ENCODE measurements at regions not wholly inside any gene's neighbourhood (a gene's known extent, or its start where the extent isn't known, plus 50 kb on each side); places are given as distances from the start of the nearest gene placed in this dataset.
A peak's percentile ranks its signal among the peaks of the same experiment; 100 is the strongest.

- Mint-ChIP-seq H3K9me3 (ENCODE audit: insufficient read depth) (no peaks in the 10 kb centered on the region), H3K36me3 (ENCODE audit: low read depth) (no peaks in the 10 kb centered on the region), H3K4me3 (no peak overlapping the region), H3K27ac (no peak overlapping the region), H3K27me3 (ENCODE audit: low read depth) (no peaks in the 10 kb centered on the region), H3K4me1 (ENCODE audit: low read depth) (no peaks in the 10 kb centered on the region)
- no peak for ATAC-seq
- ChIA-PET CTCF (interaction anchor here (0.6 kb wide), 1 partner anchor 63 kb away, joined by 3 read pairs; no protein-coding TSS in a partner anchor), POLR2A (no interaction called here)
- DNase-seq = no peak
These were observed 1218.1 kb downstream of the FAM181B start for GRCh38 chr11:81515566-81515965.

DNA sequence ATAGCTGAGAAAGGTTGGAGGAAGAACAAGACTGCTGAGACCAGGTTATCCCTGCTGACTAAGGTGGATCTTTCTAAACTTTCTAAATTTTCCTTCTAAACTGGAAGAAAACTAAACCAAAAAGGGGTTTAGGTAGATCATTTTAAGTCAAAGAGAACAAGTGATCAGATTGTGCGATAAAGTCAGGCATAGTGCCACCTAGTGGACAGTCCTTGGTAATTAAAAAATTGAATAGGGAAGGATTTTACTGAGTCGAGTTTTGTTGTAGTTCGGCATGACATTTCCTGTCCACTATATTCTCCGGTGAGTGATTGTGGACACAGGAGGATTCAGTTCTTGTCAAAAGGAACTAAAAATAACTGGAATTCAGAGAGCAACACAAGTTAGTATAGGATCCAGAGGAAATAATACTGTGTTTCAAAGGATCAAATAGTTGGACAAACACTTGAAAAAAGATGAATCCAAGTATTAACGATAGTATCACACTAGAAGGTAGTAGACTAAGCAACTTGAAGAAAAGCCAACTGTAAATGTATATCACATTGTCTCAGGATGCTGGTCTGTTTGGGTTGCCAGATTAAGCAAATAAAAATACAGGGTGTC, 1236.4 kb downstream of the FAM181B start:
- no peaks in the 10 kb centered on the region for H3K36me3 Mint-ChIP-seq (ENCODE audit: low read depth)
- POLR2A ChIA-PET = no interaction called here
- H3K9me3 Mint-ChIP-seq (ENCODE audit: insufficient read depth) = no peaks in the 10 kb centered on the region
- H3K27ac Mint-ChIP-seq = no peak overlapping the region
- H3K27me3 Mint-ChIP-seq (ENCODE audit: low read depth) = no peaks in the 10 kb centered on the region
- DNase-seq = peak; percentile 33
- no peaks in the 10 kb centered on the region for H3K4me1 Mint-ChIP-seq (ENCODE audit: low read depth)
- ATAC-seq = no peak
- CTCF ChIA-PET = interaction anchor here (1.1 kb wide), 1 partner anchor 150 kb away, joined by 3 read pairs; no protein-coding TSS in a partner anchor
- H3K4me3 Mint-ChIP-seq = no peak overlapping the region

DNA sequence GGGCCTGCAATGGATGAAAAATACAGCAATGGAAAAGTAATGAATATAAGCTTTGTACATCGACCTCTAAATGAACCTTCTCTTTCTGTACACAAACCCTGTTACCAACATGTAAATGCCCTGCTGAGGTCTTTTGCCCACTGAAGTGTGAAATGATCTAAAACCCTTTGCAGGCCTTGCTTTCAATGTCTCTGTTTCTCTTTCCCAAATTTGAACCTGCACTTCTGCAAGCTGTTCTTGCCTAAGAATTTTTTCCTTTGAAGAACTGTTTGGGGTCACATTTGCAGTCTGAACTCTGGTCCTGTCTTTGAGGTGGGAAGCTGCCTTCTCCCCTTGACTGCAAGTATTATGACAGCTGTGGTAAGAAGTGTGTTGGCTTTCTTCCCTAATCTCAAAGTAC, 1237.1 kb downstream of the FAM181B start:
- ATAC-seq = no peak
- POLR2A ChIA-PET = no interaction called here
- Mint-ChIP-seq H3K27me3 (ENCODE audit: low read depth) (no peaks in the 10 kb centered on the region), H3K36me3 (ENCODE audit: low read depth) (no peaks in the 10 kb centered on the region), H3K27ac (no peak overlapping the region), H3K4me1 (ENCODE audit: low read depth) (no peaks in the 10 kb centered on the region), H3K9me3 (ENCODE audit: insufficient read depth) (no peaks in the 10 kb centered on the region), H3K4me3 (no peak overlapping the region)
- CTCF ChIA-PET = interaction anchor here (1.1 kb wide), 1 partner anchor 150 kb away, joined by 3 read pairs; no protein-coding TSS in a partner anchor
- no peak for DNase-seq

DNA sequence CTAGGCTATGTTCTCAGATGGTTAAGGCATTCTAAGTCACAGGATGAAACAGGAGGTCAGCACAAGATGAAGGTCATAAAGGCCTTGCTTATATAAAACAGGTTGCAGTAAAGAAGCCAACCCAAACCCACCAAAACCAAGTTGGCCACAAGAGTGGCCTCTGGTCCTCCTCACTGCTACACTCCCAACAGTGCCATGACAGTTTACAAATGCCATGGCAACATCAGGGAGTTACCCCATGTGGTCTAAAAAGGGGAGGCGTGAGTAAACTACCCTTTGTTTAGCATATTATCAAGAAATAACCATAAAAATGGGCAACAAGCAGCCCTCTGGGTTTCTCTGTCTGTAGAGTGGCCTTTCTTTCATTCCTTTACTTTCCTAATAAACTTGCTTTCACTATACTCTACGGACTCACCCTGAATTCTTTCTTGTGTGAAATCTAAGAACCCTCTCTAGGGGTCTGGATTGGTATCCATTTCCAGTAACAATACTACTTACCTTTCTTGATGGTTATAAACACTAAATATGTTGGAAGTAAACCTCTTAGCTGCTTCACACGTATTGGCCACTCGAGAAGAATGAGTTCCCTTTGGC, 1237.9 kb downstream of the FAM181B start:
- CTCF ChIA-PET = no interaction called here
- Mint-ChIP-seq H3K4me1 (ENCODE audit: low read depth) (no peaks in the 10 kb centered on the region), H3K36me3 (ENCODE audit: low read depth) (no peaks in the 10 kb centered on the region), H3K9me3 (ENCODE audit: insufficient read depth) (no peaks in the 10 kb centered on the region), H3K27ac (no peak overlapping the region), H3K4me3 (no peak overlapping the region), H3K27me3 (ENCODE audit: low read depth) (no peaks in the 10 kb centered on the region)
- POLR2A ChIA-PET = no interaction called here
- ATAC-seq = no peak
- DNase-seq = no peak

DNA sequence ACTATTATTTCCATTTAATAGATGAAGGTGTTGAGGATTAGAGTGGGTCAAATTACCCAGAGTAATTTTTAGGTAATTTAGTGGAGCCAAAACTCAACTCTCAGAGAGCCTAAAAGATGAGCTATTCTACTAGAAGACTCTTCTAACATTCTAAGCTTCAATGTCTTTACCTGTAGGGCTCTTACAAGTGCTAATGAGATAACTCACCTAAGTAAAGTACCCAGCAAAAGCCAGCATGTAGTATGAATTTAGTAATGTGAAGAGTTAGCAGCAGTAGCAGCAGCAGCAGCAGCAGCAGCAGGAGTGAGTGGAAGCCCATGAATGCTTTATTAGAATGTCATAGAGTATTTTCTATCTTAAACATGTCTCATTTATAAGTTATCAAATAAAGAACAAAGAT, 1239.2 kb downstream of the FAM181B start:
- no peak overlapping the region for H3K27ac Mint-ChIP-seq

DNA sequence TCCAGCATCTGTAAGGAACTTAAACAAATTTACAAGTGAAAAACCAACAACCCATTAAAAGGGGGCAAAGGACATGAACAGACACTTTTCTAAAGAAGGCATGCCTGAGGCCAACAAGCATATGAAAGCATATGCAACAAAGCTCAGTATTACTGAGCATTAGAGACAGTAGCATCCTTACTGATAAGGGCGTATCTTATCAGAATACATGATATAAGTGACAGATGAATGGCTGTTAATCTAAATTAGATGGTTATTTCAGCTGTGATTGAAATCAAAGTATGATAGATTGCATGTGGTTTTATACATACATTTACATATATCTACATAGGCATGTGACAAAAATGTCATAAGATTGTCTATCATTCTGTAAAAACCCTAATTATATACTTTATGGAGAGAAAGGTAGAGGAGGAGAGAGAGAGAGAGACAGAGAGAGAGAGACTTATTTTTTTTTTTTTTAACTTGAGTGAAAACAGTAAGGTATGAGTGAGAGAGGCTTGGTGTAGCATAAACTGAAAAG, 1240.7 kb downstream of the FAM181B start:
- DNase-seq = no peak
- ChIA-PET CTCF (no interaction called here), POLR2A (no interaction called here)
- ATAC-seq = no peak
- Mint-ChIP-seq H3K36me3 (ENCODE audit: low read depth) (no peaks in the 10 kb centered on the region), H3K4me3 (no peak overlapping the region), H3K27ac (no peak overlapping the region), H3K27me3 (ENCODE audit: low read depth) (no peaks in the 10 kb centered on the region), H3K4me1 (ENCODE audit: low read depth) (no peaks in the 10 kb centered on the region), H3K9me3 (ENCODE audit: insufficient read depth) (no peaks in the 10 kb centered on the region)

More for the DNA sequence above, 1239.2 kb downstream of the FAM181B start:
- no peaks in the 10 kb centered on the region for H3K4me1 Mint-ChIP-seq (ENCODE audit: low read depth)
- H3K4me3 Mint-ChIP-seq = no peak overlapping the region
- CTCF ChIA-PET = no interaction called here
- H3K36me3 Mint-ChIP-seq (ENCODE audit: low read depth) = no peaks in the 10 kb centered on the region
- POLR2A ChIA-PET = no interaction called here
- no peaks in the 10 kb centered on the region for H3K9me3 Mint-ChIP-seq (ENCODE audit: insufficient read depth)
- no peaks in the 10 kb centered on the region for H3K27me3 Mint-ChIP-seq (ENCODE audit: low read depth)
- DNase-seq = no peak
- no peak for ATAC-seq

- ChIA-PET CTCF (no interaction called here), POLR2A (no interaction called here)
- Mint-ChIP-seq H3K4me3 (no peak overlapping the region), H3K27me3 (ENCODE audit: low read depth) (no peaks in the 10 kb centered on the region), H3K4me1 (ENCODE audit: low read depth) (no peaks in the 10 kb centered on the region), H3K9me3 (ENCODE audit: insufficient read depth) (no peaks in the 10 kb centered on the region), H3K27ac (no peak overlapping the region), H3K36me3 (ENCODE audit: low read depth) (no peaks in the 10 kb centered on the region)
- ATAC-seq = no peak
- no peak for DNase-seq
These were observed 1246.6 kb downstream of the FAM181B start for GRCh38 chr11:81487109-81487508.

GRCh38 chr11:81484196-81484595, 1249.5 kb downstream of the FAM181B start:
- Mint-ChIP-seq H3K27me3 (ENCODE audit: low read depth) (no peaks in the 10 kb centered on the region), H3K36me3 (ENCODE audit: low read depth) (no peaks in the 10 kb centered on the region), H3K9me3 (ENCODE audit: insufficient read depth) (no peaks in the 10 kb centered on the region), H3K4me1 (ENCODE audit: low read depth) (no peaks in the 10 kb centered on the region), H3K27ac (no peak overlapping the region), H3K4me3 (no peak overlapping the region)
- CTCF ChIA-PET = no interaction called here
- POLR2A ChIA-PET = no interaction called here
- ATAC-seq (no peak), DNase-seq (no peak)

DNA sequence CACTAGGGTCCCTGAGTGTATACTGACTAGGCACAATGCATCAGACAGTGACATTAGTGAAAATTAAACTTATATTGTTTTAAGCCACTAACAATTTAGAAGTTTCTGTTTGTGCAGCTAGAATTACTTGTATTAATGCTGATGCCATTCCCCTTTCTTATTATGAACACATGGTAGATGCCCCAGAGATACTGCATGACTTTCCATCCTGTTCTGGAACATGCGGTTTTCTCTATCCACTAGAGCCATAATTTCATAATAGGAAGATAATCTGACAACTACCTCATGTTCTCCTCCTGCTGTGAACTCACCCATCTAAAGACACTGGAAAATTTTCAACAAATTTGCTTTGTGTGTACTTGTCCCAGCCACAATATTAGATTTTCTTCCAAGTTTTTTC, 1256.4 kb downstream of the FAM181B start:
- no peak overlapping the region for H3K27ac Mint-ChIP-seq
- H3K36me3 Mint-ChIP-seq (ENCODE audit: low read depth) = no peaks in the 10 kb centered on the region
- no peak for DNase-seq
- no peak for ATAC-seq
- H3K9me3 Mint-ChIP-seq (ENCODE audit: insufficient read depth) = no peaks in the 10 kb centered on the region
- ChIA-PET POLR2A (no interaction called here), CTCF (no interaction called here)
- H3K27me3 Mint-ChIP-seq (ENCODE audit: low read depth) = no peaks in the 10 kb centered on the region
- H3K4me3 Mint-ChIP-seq = no peak overlapping the region
- H3K4me1 Mint-ChIP-seq (ENCODE audit: low read depth) = no peaks in the 10 kb centered on the region

DNA sequence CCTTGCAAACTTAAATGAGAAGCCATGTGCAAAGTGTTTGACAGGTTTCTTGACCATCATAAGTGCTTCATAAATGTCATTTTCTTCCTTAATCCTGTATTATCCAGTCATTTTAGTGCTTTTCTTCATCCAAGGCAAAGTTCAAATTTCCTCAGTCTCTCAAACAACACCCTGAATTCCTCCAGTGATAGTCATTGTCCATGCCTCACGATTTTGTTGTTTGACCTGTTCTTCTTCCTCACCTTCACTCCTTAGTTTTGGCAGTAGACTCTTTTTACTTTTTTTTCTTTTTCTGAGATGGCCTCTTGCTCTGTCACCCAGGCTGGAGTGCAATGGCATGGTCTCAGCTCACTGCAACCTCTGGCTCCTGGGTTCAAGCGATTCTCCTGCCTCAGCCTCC, 1257.3 kb downstream of the FAM181B start:
- ChIA-PET CTCF (no interaction called here), POLR2A (no interaction called here)
- no peaks in the 10 kb centered on the region for H3K4me1 Mint-ChIP-seq (ENCODE audit: low read depth)
- H3K27ac Mint-ChIP-seq = no peak overlapping the region
- no peaks in the 10 kb centered on the region for H3K36me3 Mint-ChIP-seq (ENCODE audit: low read depth)
- no peaks in the 10 kb centered on the region for H3K9me3 Mint-ChIP-seq (ENCODE audit: insufficient read depth)
- H3K4me3 Mint-ChIP-seq = no peak overlapping the region
- DNase-seq (no peak), ATAC-seq (no peak)
- H3K27me3 Mint-ChIP-seq (ENCODE audit: low read depth) = no peaks in the 10 kb centered on the region

DNA sequence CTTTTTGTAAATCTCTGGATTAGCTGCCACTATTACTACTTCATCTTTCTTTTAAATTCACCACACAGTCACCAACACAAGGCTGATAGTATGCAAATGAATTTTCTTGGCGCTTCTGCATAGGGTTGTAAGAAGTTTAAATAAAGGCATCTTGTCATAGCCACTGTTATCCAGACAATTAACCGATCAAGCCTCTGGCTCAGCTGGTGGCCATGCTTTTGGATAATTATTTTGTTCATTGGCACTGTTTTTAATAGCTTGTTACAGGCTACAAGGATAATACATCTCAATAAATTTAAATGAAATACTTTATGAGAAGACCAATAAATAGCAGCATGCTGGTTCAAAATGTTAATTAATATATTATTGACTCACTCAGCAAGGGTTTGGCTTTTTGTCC, 1261.0 kb downstream of the FAM181B start:
- no peaks in the 10 kb centered on the region for H3K27me3 Mint-ChIP-seq (ENCODE audit: low read depth)
- H3K36me3 Mint-ChIP-seq (ENCODE audit: low read depth) = no peaks in the 10 kb centered on the region
- ATAC-seq (no peak), DNase-seq (no peak)
- no peak overlapping the region for H3K27ac Mint-ChIP-seq
- peaks cover 6% of the 10 kb centered on the region for H3K9me3 Mint-ChIP-seq (ENCODE audit: insufficient read depth)
- H3K4me1 Mint-ChIP-seq (ENCODE audit: low read depth) = no peaks in the 10 kb centered on the region
- no peak overlapping the region for H3K4me3 Mint-ChIP-seq
- ChIA-PET POLR2A (no interaction called here), CTCF (no interaction called here)

GRCh38 chr11:81470446-81470845, 1263.2 kb downstream of the FAM181B start:
- no peaks in the 10 kb centered on the region for H3K4me1 Mint-ChIP-seq (ENCODE audit: low read depth)
- ChIA-PET CTCF (no interaction called here), POLR2A (no interaction called here)
- ATAC-seq = no peak
- H3K4me3 Mint-ChIP-seq = no peak overlapping the region
- H3K9me3 Mint-ChIP-seq (ENCODE audit: insufficient read depth) = peaks cover 6% of the 10 kb centered on the region
- no peaks in the 10 kb centered on the region for H3K27me3 Mint-ChIP-seq (ENCODE audit: low read depth)
- H3K27ac Mint-ChIP-seq = no peak overlapping the region
- H3K36me3 Mint-ChIP-seq (ENCODE audit: low read depth) = no peaks in the 10 kb centered on the region
- no peak for DNase-seq

DNA sequence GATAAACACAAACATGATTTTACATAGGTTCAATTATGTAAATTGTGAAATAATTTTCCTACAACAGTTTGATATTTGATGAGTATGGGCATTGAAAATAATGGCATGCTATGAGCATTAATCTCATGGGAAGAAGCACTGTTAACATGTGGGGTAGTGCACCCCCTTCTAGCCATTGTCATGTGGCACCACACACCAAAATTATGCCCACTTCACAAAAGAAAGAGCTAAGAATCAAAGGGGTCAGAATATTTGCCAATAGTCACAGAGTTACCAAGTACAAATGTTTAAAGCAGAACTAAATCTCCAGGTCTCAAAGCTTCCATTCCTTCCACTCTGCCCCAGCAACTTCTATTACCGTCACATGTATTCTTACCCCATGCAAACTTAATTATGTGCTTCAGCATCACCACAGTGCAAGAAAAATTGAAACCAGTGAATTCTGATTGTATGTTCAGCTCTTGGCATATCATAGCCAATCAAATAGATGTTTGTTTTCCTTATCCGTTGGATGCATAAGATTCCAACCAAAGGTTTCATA, 1273.8 kb downstream of the FAM181B start:
- no peak for ATAC-seq
- no peaks in the 10 kb centered on the region for H3K36me3 Mint-ChIP-seq (ENCODE audit: low read depth)
- POLR2A ChIA-PET = no interaction called here

More for the DNA sequence above, 1273.8 kb downstream of the FAM181B start:
- CTCF ChIA-PET = no interaction called here
- Mint-ChIP-seq H3K4me3 (no peak overlapping the region), H3K9me3 (ENCODE audit: insufficient read depth) (peaks cover 5% of the 10 kb centered on the region), H3K27me3 (ENCODE audit: low read depth) (no peaks in the 10 kb centered on the region), H3K27ac (no peak overlapping the region), H3K4me1 (ENCODE audit: low read depth) (no peaks in the 10 kb centered on the region)
- DNase-seq = no peak
